Endothelial cell of umbilical vein (primary cell): ENCODE measurements at regions not wholly inside any gene's neighbourhood (a gene's known extent, or its start where the extent isn't known, plus 50 kb on each side); places are given as distances from the start of the nearest gene placed in this dataset.

Experiments used
- BruUV-seq: library from RNA; stranded (reverse); fragments of 400-500 nt; replicated peaks from 2 replicates; lab custom pipeline; 2021; lab: Mats Ljungman, UMichigan
- CTCF ChIA-PET: fragments of 300-600, 350-600 bp; sonication (Branson Sonifier 250); formaldehyde crosslinking; loops from one replicate; lab custom pipeline; 2021; ENCODE audit warnings: antibody characterized with exemption, inconsistent platforms; lab: Charles Lee
- POLR2A ChIA-PET: fragments of 300-600, 350-600 bp; sonication (Branson Sonifier 250); formaldehyde crosslinking; loops from one replicate; lab custom pipeline; 2021; ENCODE audit warnings: antibody characterized with exemption, inconsistent platforms; lab: Charles Lee
- DNase-seq: peaks from one replicate; pipeline ENCODE4 v3.0.0-alpha.2; 2011; ENCODE audit warnings: low read depth, low spot score
- FAIRE-seq: peaks from 2 replicates; lab custom pipeline; 2011; peaks lifted over from hg19 to GRCh38; lab: Jason Lieb, UNC
- H2AFZ ChIP-seq: 2 replicates; pipeline ENCODE4 v1.6.0; 2012; ENCODE audit warnings: low read depth, low read length, control low read depth, inconsistent platforms
- H3K27ac ChIP-seq: 2 replicates; pipeline ENCODE4 v1.5.1; 2011; ENCODE audit warnings: low read depth, mild to moderate bottlenecking, control low read depth, low read length, moderate library complexity; ENCODE audit not compliant: insufficient read depth
- H3K27me3 ChIP-seq, 2 experiments: 2 replicates each; pipeline versions ENCODE4 v1.6.0 to v1.6.1; 2011; ENCODE audit warnings: low read length in 2 of 2, mixed read lengths in 1 of 2; ENCODE audit not compliant: control insufficient read depth in 2 of 2, insufficient read depth in 2 of 2
- H3K36me3 ChIP-seq, 2 experiments: 2 replicates in 1 of 2; 3 replicates in 1 of 2; pipeline ENCODE4 v1.5.1; 2011; ENCODE audit warnings: low read length in 2 of 2, mild to moderate bottlenecking in 1 of 2, moderate library complexity in 1 of 2; ENCODE audit not compliant: control insufficient read depth in 2 of 2, insufficient read depth in 2 of 2; ENCODE audit errors: extremely low read depth in 1 of 2
- H3K4me1 ChIP-seq: 3 replicates; pipeline ENCODE4 v1.5.1; 2011; ENCODE audit warnings: mild to moderate bottlenecking, low read length; ENCODE audit not compliant: control insufficient read depth, insufficient read depth; ENCODE audit errors: extremely low read depth
- H3K4me2 ChIP-seq: 2 replicates; pipeline ENCODE4 v1.6.1; 2011; ENCODE audit warnings: low read length, control low read depth, mixed read lengths; ENCODE audit not compliant: insufficient read depth
- H3K4me3 ChIP-seq, 3 experiments: fragments of 200-600 bp in 1 of 3; sonication (generic), shearing (Covaris generic) in 1 of 3; replicated peaks in 1 of 3; 2 replicates each; pipeline ENCODE4 v1.5.1; 2011 to 2016; ENCODE audit warnings: control low read depth in 3 of 3, low read length in 3 of 3, mild to moderate bottlenecking in 2 of 3, inconsistent platforms in 1 of 3, low read depth in 1 of 3, moderate library complexity in 1 of 3; ENCODE audit not compliant: insufficient read depth in 1 of 3
- H3K79me2 ChIP-seq: 2 replicates; pipeline ENCODE4 v1.6.0; 2012; ENCODE audit warnings: low read length, inconsistent platforms; ENCODE audit not compliant: control insufficient read depth, insufficient read depth
- H3K9ac ChIP-seq: replicated peaks from 2 replicates; pipeline ENCODE3; 2011; ENCODE audit warnings: low read length, control low read depth; ENCODE audit not compliant: insufficient read depth; ENCODE audit errors: extremely low read depth
- H3K9me1 ChIP-seq: replicated peaks from 3 replicates; pipeline ENCODE4 v1.6.0; 2011; ENCODE audit warnings: mild to moderate bottlenecking, low read length; ENCODE audit not compliant: control insufficient read depth, insufficient read depth; ENCODE audit errors: extremely low read depth
- H3K9me3 ChIP-seq: replicated peaks from 2 replicates; pipeline ENCODE4 v1.5.1; 2012; ENCODE audit warnings: low read length, inconsistent platforms; ENCODE audit not compliant: control insufficient read depth, insufficient read depth
- H4K20me1 ChIP-seq: replicated peaks from 2 replicates; pipeline ENCODE3; 2011; ENCODE audit warnings: mild to moderate bottlenecking, low read length; ENCODE audit not compliant: control insufficient read depth, insufficient read depth; ENCODE audit errors: extremely low read depth
- CTCF ChIP-seq, 2 donors: IDR thresholded peaks; 1 replicate in 1 of 2; 2 replicates in 1 of 2; pipeline ENCODE4 v1.5.1; 2011; ENCODE audit warnings: low read length in 2 of 2, mild to moderate bottlenecking in 2 of 2, moderate library complexity in 2 of 2, control low read depth in 1 of 2, inconsistent platforms in 1 of 2, low read depth in 1 of 2; ENCODE audit not compliant: insufficient read depth in 1 of 2; ENCODE audit errors: extremely low read depth in 1 of 2
- EZH2 ChIP-seq: IDR thresholded peaks from 2 replicates; pipeline ENCODE4 v1.6.1; 2012; ENCODE audit warnings: borderline replicate concordance, low read depth, mild to moderate bottlenecking, moderate library complexity, low read length, inconsistent platforms; ENCODE audit not compliant: severe bottlenecking
- FOS ChIP-seq: IDR thresholded peaks from 2 replicates; pipeline ENCODE4 v1.6.1; 2011; ENCODE audit warnings: mild to moderate bottlenecking, low read length, moderate library complexity, borderline replicate concordance; ENCODE audit not compliant: insufficient read depth
- GATA2 ChIP-seq: IDR thresholded peaks from 2 replicates; pipeline ENCODE4 v1.7.0; 2011; ENCODE audit warnings: low read depth, mild to moderate bottlenecking, moderate library complexity, mixed read lengths, low read length; ENCODE audit not compliant: insufficient read length, insufficient read depth
- JUN ChIP-seq: IDR thresholded peaks from 2 replicates; pipeline ENCODE4 v1.6.1; 2011; ENCODE audit warnings: borderline replicate concordance, low read depth; ENCODE audit not compliant: insufficient read length, insufficient read depth
- MAX ChIP-seq: IDR thresholded peaks from 2 replicates; pipeline ENCODE4 v1.6.1; 2011; ENCODE audit not compliant: insufficient read depth, insufficient read length
- MYC ChIP-seq: IDR thresholded peaks from one replicate; pipeline ENCODE4 v1.6.1; 2011; ENCODE audit warnings: mild to moderate bottlenecking, low read depth, low read length
- POLR2A ChIP-seq: IDR thresholded peaks from 2 replicates; pipeline ENCODE4 v1.6.1; 2012; ENCODE audit warnings: low read depth, mild to moderate bottlenecking, control low read depth, low read length
- POLR2AphosphoS5 ChIP-seq: IDR thresholded peaks from 2 replicates; pipeline ENCODE4 v1.6.1; 2012; ENCODE audit warnings: low read depth, mild to moderate bottlenecking, control low read depth, low read length, moderate library complexity; ENCODE audit not compliant: insufficient read depth
- dilution Hi-C: fragments of 300-500 bp; cut with MboI; formaldehyde crosslinking; loops from one replicate; pipeline ENCODE4 v1.15.0; 2019; ENCODE audit warnings: low sequenced_read_pairs; ENCODE audit not compliant: extremely low pct_ligation_motif_present
- intact Hi-C: fragments of 100-400 bp; cut with micrococcal nuclease; formaldehyde crosslinking; loops from one replicate; pipeline ENCODE4 v1.10.0; 2022

GRCh38 chr13:33662392-33662791 is 155.6 kb upstream of the RFC3 start:
- H3K27me3 ChIP-seq: peaks cover 0 to 3% of the 10 kb centered on the region in 2 experiments
- TF ChIP-seq POLR2A (no peak), MYC (no peak), EZH2 (no peak), CTCF (IDR thresholded peaks at IDR 0.05; ENCODE audit: extremely low read depth in 1 of 2, insufficient read depth in 1 of 2, low read depth in 1 of 2, low read length in 2 of 2) (no peak), FOS (no peak), MAX (no peak), POLR2AphosphoS5 (no peak), JUN (no peak), GATA2 (no peak)
- FAIRE-seq (no peak), DNase-seq (no peak)
- no peak overlapping the region for H2AFZ ChIP-seq
- H3K27ac ChIP-seq: no peak overlapping the region
- BruUV-seq: no TSS peak
- no peaks in the 10 kb centered on the region for H3K4me1 ChIP-seq
- POLR2A ChIA-PET: no interaction called here
- H3K9ac ChIP-seq: no peak overlapping the region
- H3K4me2 ChIP-seq: no peak overlapping the region
- no peaks in the 10 kb centered on the region for H3K9me1 ChIP-seq
- no peaks in the 10 kb centered on the region for H4K20me1 ChIP-seq
- no peak overlapping the region for H3K4me3 ChIP-seq
- no peaks in the 10 kb centered on the region for H3K9me3 ChIP-seq
- CTCF ChIA-PET: no interaction called here
- no peaks in the 10 kb centered on the region for H3K36me3 ChIP-seq
- intact Hi-C loops: no loop called here
- no peaks in the 10 kb centered on the region for H3K79me2 ChIP-seq
- dilution Hi-C loops: no loop called here
